Middle frontal gyrus (tissue), 1 donor: ENCODE measurements at regions not wholly inside any gene's neighbourhood (a gene's known extent, or its start where the extent isn't known, plus 50 kb on each side); places are given as distances from the start of the nearest gene placed in this dataset.

ENCODE experiments used
- DNase-seq: peaks from one replicate; pipeline ENCODE4 v3.0.0-alpha.2; 2015; ENCODE audit warnings: low spot score; ENCODE audit errors: extremely low spot score

GRCh38 chr9:18208166-18209059 is 265.5 kb upstream of the ADAMTSL1 start:
- DNase-seq: no peak

GRCh38 chr9:18215626-18216025 is 258.3 kb upstream of the ADAMTSL1 start:
- DNase-seq: no peak

- DNase-seq: no peak
Measured at GRCh38 chr9:18216376-18216775, 257.6 kb upstream of the ADAMTSL1 start.

GRCh38 chr9:18228101-18228500 is 245.9 kb upstream of the ADAMTSL1 start:
- no peak for DNase-seq

GRCh38 chr9:18229992-18230676 is 243.8 kb upstream of the ADAMTSL1 start:
- no peak for DNase-seq

GRCh38 chr9:18233311-18233710 is 240.6 kb upstream of the ADAMTSL1 start:
- DNase-seq: no peak

DNA sequence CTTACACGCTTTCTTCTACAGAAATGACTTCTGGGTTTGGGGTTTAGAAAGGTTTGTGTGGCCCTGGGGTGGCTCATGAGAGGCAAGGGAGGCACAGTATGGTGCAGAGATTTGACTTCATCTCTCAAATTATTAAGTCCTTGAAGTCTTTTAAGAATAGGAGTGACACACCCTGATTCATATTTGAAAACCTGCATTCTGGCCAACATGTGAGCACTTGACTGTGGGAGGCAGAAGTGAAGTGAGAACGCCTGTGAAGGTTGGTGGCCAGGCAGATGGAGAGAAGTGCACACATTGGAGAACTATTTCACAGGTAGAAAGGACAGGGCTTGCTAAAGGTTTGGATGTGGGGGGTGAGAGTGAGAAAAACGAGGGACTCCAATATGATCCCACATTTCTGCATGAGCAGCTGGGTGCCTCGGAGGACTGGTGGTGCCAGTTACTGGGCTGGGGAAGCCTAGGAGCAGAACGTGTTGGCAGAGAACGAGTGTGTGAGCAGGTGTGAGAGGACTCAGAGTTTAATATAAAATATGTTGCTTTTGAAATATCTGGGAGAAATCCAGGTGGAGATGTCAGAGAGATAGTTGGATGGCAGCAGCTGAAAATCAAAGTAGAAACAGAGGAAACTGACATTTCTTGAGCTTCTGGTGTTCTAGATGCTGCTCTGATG is 240.0 kb upstream of the ADAMTSL1 start:
- no peak for DNase-seq

DNA sequence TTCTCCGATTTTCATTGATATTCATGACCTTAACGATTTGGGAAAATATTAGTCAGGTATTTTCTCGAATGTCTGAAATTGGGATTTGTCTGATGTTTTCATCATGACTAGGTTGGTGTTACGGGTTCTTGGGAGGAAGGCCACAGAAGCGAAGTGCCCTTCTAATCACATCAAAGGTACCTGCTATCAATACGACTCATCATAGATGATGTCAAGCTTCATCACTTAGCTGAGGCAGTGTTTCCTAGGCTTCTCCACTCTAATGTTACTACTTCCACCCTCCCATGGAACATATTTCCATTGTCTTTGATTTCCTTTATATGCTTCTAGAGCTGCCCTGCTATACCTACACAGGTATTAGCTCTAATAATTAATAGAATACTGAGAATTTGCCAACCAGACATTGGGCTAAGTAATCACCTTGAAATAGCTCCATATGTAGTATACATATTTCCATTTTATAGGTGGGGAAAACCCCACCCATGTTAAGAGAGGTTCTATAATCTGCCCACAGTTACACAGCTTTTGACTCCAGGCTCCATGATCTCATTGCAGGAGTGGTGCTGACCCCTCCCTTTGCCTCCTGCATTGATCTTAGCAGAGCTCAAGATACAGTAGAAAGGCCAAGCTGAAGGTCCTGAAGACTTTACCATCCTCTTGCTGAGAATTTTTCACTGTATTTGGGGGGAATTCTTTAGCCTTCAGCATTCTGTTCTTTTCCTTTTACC is 238.6 kb upstream of the ADAMTSL1 start:
- DNase-seq: no peak

GRCh38 chr9:18236336-18236735 is 237.6 kb upstream of the ADAMTSL1 start:
- no peak for DNase-seq

DNA sequence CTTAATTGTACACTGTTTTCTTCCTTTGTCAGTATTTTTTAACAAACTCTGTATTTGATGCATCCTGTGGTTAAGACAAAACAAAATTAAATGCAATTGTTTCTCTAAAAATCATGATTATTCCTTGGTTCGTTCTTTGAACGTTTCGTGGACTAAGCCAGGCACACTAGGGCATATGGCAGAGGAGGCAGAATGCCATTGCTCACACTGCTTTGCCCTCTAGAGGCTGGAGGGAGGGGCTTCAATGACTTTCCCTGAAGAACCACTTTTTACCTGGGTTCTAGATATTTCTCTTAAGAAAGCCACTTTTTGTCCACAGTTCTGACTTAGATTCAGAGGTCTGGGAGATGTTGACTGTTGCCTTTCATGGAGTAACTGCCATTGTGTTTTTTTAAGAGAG is 236.2 kb upstream of the ADAMTSL1 start:
- no peak for DNase-seq

- DNase-seq: no peak
Measured at GRCh38 chr9:18238254-18238653, 235.7 kb upstream of the ADAMTSL1 start.

DNA sequence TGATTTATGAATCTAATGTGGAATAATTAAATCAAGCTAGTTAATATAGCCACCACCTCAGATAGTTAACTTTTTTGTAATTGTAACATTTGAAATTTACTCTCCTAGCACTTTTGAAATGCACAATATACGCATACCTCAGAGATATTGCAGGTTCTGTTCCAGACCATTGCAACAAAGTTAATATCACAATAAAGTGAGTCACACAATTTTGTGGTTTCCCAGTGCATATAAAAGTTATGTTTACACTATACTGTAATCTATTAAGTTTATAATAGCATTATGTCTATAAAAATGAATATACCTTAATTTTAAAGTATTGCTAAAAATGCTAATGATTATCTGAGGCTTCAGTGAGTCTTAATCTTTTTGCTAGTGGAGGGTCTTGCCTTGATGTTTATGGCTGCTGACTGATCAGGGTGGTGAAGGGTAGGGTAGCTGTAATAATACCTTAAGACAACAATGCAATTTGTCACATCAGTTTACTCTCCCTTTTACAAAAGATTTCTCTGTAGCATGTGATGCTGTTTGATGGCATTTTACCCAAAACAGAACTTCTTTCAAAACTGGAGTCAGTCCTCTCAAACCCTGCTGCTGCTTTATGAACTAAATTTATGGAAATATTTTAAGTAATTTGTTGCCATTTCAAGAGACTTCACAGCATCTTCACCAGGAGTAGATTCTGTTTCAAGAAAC is 235.1 kb upstream of the ADAMTSL1 start:
- no peak for DNase-seq

DNA sequence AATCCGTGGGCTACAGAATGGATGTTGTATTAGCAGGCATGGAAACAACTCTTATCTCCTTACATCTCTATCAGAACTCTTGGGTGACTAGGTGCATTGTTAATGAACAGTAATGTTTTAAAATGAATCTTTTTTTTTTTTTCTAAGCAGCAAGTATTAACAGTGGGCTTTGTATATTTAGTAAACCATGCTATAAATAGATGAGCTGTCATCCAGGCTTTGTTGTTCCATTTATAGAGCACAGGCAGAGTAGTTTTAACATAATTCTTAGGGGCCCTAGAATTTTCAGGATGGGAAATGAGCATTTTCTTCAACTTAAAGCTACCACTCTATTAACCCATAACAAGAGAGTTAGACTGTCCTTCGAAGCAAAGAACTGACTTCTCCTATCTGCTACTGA is 233.7 kb upstream of the ADAMTSL1 start:
- DNase-seq: no peak

- no peak for DNase-seq
Measured at GRCh38 chr9:18245911-18246310, 228.0 kb upstream of the ADAMTSL1 start.

- DNase-seq: no peak
Measured at GRCh38 chr9:18250053-18250452, 223.9 kb upstream of the ADAMTSL1 start.

- DNase-seq: no peak
Measured at GRCh38 chr9:18253950-18254349, 220.0 kb upstream of the ADAMTSL1 start.

- peak; percentile 68 for DNase-seq
Measured at GRCh38 chr9:18255158-18255629, 218.8 kb upstream of the ADAMTSL1 start.

DNA sequence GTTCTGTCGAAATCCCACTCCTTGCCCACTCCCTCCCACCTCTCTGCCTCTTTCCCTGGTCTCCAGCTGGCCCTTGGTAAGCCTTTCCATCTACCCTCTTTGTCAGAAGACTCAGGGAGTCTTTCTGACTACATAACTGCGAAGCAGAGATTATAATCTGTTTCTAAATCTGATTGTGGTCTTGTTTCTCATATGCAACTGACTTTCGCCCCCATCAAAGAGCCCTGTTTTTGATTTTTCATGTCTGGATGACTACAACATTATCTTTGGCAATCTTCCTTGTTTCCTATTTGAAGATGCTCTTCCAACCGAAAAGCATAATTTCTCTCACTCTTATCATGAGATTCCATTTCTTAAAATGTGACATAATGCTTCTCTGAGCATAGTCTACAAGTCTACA is 218.2 kb upstream of the ADAMTSL1 start:
- no peak for DNase-seq

DNA sequence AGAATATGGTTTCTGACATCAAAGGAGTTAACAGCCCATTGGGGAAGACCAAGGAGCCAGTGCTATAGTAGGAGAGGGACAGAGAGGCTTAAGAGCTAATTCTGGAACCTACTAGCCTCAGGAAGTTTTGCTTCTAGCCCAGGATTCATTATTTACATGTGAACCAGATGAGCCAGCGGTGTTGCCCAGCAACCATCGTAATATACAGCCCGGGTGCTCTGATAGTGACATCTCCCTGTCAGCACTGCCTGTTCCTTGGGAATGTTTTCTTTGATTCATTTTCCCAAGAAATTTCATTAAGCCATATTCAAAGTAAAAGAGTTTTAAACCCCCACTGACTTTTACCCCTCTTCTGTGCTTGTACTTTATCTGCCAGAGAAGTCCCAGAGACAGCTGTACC is 217.4 kb upstream of the ADAMTSL1 start:
- DNase-seq: no peak

DNA sequence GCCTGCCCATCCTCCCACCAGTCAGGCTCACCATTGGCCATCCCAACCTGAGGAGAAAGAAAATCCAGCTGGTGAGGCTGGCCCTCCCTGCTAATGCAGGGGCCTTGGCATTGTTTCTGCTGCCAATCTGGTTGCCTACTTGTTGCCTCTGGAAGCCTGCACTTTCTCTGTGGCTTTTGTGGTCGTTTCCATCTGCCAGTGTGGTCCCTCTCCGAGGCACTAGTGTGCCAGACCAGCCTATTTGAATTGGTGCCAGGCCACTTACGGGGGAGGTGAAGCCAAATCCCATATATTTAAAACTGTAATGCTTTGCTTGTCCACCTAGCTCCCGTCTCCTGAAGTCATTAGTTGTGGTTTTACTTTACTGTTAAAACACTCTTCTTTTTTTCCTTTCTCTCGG is 213.4 kb upstream of the ADAMTSL1 start:
- DNase-seq: no peak

GRCh38 chr9:18261181-18261580 is 212.8 kb upstream of the ADAMTSL1 start:
- DNase-seq: no peak
